H1 (cell line): ENCODE measurements at regions not wholly inside any gene's neighbourhood (a gene's known extent, or its start where the extent isn't known, plus 50 kb on each side); places are given as distances from the start of the nearest gene placed in this dataset.

Experiments used
- CHD7 ChIP-seq: fragments of 300-600 bp; sonication (generic); IDR thresholded peaks from 2 replicates; pipeline ENCODE4 v1.7.1; 2012; ENCODE audit warnings: low read length, moderate library complexity, mild to moderate bottlenecking, inconsistent platforms; ENCODE audit not compliant: insufficient replicate concordance
- CREB1 ChIP-seq: IDR thresholded peaks from 2 replicates; pipeline ENCODE4 v1.6.1; 2012; ENCODE audit warnings: inconsistent platforms
- JUN ChIP-seq: IDR thresholded peaks from 2 replicates; pipeline ENCODE4 v1.6.1; 2011; ENCODE audit warnings: low read depth, mild to moderate bottlenecking, improper control_type of control experiment, low read length
- KDM5A ChIP-seq: fragments of 200-600 bp; IDR thresholded peaks from 2 replicates; pipeline ENCODE4 v1.7.1; 2012; ENCODE audit warnings: mild to moderate bottlenecking, low read length, inconsistent platforms, mixed read lengths
- MAFK ChIP-seq: IDR thresholded peaks from 2 replicates; pipeline ENCODE4 v1.6.1; 2012; ENCODE audit warnings: low read depth, mild to moderate bottlenecking, improper control_type of control experiment, low read length
- NRF1 ChIP-seq: IDR thresholded peaks from 2 replicates; pipeline ENCODE4 v1.6.1; 2011; ENCODE audit warnings: mild to moderate bottlenecking, low read depth, low read length, improper control_type of control experiment
- POLR2A ChIP-seq, 2 experiments: IDR thresholded peaks; 1 replicate in 1 of 2; 2 replicates in 1 of 2; pipeline ENCODE4 v1.6.1; 2011; ENCODE audit warnings: low read depth in 2 of 2, low read length in 2 of 2, mild to moderate bottlenecking in 2 of 2; ENCODE audit errors: control extremely low read depth in 1 of 2
- SIX5 ChIP-seq: IDR thresholded peaks from 2 replicates; pipeline ENCODE4 v1.6.1; 2011; ENCODE audit warnings: mild to moderate bottlenecking, low read depth, low read length
- SP1 ChIP-seq: IDR thresholded peaks from 2 replicates; pipeline ENCODE4 v1.6.1; 2011; ENCODE audit warnings: low read depth, low read length
- SP4 ChIP-seq: IDR thresholded peaks from 2 replicates; pipeline ENCODE4 v1.6.1; 2012; ENCODE audit warnings: low read length, inconsistent platforms
- SUZ12 ChIP-seq: fragments of 200-600 bp; sonication (generic); IDR thresholded peaks from 2 replicates; pipeline ENCODE4 v1.6.1; 2012; ENCODE audit warnings: mild to moderate bottlenecking, inconsistent platforms, low read length, moderate library complexity, mixed read lengths
- TBP ChIP-seq: IDR thresholded peaks from 2 replicates; pipeline ENCODE4 v1.6.1; 2011; ENCODE audit warnings: low read depth, low read length, improper control_type of control experiment
- TEAD4 ChIP-seq: IDR thresholded peaks from 2 replicates; pipeline ENCODE4 v1.6.1; 2012; ENCODE audit warnings: low read depth, low read length, inconsistent platforms, mixed read lengths
- YY1 ChIP-seq: IDR thresholded peaks from 2 replicates; pipeline ENCODE4 v1.6.1; 2011; ENCODE audit warnings: low read depth, mild to moderate bottlenecking, low read length

DNA sequence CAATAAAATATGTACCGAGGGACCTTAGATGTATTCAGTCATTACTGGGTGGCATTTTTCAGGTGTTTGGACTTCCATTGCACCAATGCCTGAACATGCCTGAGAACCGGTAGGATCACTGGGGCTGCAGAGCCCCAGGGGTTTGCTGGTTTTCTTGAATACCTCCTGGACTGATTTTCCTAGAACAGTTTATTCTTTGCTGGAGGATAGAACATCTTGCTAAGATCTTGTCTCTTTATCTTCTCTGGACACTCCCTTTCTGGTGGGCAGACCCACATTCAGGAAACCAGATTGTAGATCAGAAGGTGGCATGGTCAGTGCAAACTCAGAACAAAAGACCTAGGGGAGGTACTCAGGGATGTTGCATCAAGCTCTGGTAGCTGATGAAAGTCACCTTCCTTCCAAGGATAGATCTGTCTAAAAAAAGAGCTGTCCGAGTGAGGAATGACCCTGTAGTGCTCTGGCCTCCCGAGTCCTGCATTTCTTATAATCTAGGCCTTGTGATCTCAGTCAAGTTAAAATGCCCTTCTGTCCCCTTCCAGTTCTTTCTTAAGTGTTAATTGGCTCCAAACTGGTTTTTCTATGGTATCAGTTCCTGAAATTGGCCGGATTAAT lies 84.8 kb downstream of the CLDN34 start (continued):
- TF ChIP-seq CHD7 (no peak), SUZ12 (no peak), POLR2A (IDR thresholded peaks at IDR 0.05; ENCODE audit: control extremely low read depth in 1 of 2, low read depth in 2 of 2, low read length in 2 of 2) (no peak), SP1 (no peak), TBP (no peak), NRF1 (no peak), KDM5A (no peak), SP4 (no peak), YY1 (no peak), SIX5 (no peak), CREB1 (no peak), MAFK (no peak), TEAD4 (no peak), JUN (no peak)
